Sigmoid colon (tissue), 6 donors: ENCODE measurements at regions not wholly inside any gene's neighbourhood (a gene's known extent, or its start where the extent isn't known, plus 50 kb on each side); places are given as distances from the start of the nearest gene placed in this dataset.

ENCODE experiments used
- DNase-seq: peaks from one replicate; pipeline ENCODE4 v3.0.0-alpha.2; 2019
- H3K27ac ChIP-seq, 4 donors: fragments of 200-600 bp; sonication (generic); one replicate each; pipeline ENCODE4 v1.5.1; 2016 to 2019; ENCODE audit warnings: mild to moderate bottlenecking in 1 of 4
- H3K27me3 ChIP-seq, 3 donors: fragments of 200-600 bp; sonication (generic); one replicate each; pipeline ENCODE4 v1.5.1; 2019; ENCODE audit warnings: mild to moderate bottlenecking in 1 of 3
- H3K36me3 ChIP-seq, 4 donors: fragments of 200-600 bp; sonication (generic); one replicate each; pipeline ENCODE4 v1.5.1; 2016 to 2019
- H3K4me1 ChIP-seq, 4 donors: fragments of 200-600 bp; sonication (generic); one replicate each; pipeline ENCODE4 v1.5.1; 2017 to 2019
- H3K4me3 ChIP-seq, 4 donors: fragments of 200-600 bp; sonication (generic); one replicate each; pipeline ENCODE4 v1.5.1; 2017 to 2019; ENCODE audit warnings: mild to moderate bottlenecking in 2 of 4, moderate library complexity in 1 of 4
- H3K9me3 ChIP-seq, 4 donors: fragments of 200-600 bp in 3 of 4; sonication (generic) in 3 of 4; one replicate each; pipeline versions ENCODE4 v1.5.1 to v1.6.1; 2013 to 2019
- EP300 ChIP-seq, 4 donors: sonication (generic); formaldehyde crosslinking; IDR thresholded peaks; one replicate each; pipeline ENCODE4 v1.6.1; 2017; ENCODE audit warnings: antibody characterized with exemption in 4 of 4
- POLR2A ChIP-seq, 2 donors: fragments of 450-650 bp; IDR thresholded peaks; one replicate each; pipeline ENCODE4 v1.6.1; 2016; ENCODE audit warnings: antibody characterized with exemption in 2 of 2, mild to moderate bottlenecking in 2 of 2, moderate library complexity in 2 of 2
- POLR2AphosphoS5 ChIP-seq, 4 donors: sonication (generic); formaldehyde crosslinking; IDR thresholded peaks; one replicate each; pipeline ENCODE4 v1.6.1; 2017; ENCODE audit warnings: antibody characterized with exemption in 4 of 4
- WGBS, 2 donors: extraction: QIAGEN DNeasy Blood & Tissue Kit; methylation state at CpG; one replicate each; pipeline ENCODE4 v1.1.7; 2013; 5-methylcytosine and 5-hydroxymethylcytosine counted together
- intact Hi-C: fragments of 100-400 bp; cut with DNase I; formaldehyde crosslinking; loops from one replicate; pipeline ENCODE4 v1.15.1; 2023
- TF ChIP-seq, protein P1 (sequence below), 4 experiments: fragments of 450-650 bp in 3 of 4; fragments of 200-600 bp in 1 of 4; IDR thresholded peaks; one replicate each; pipeline ENCODE4 v1.5.1; 2016 to 2019; ENCODE audit warnings: antibody characterized with exemption in 4 of 4, mild to moderate bottlenecking in 3 of 4, moderate library complexity in 2 of 4
- donor health status: healthy with polysubstance abuse.
- donor health status: healthy.

DNA sequence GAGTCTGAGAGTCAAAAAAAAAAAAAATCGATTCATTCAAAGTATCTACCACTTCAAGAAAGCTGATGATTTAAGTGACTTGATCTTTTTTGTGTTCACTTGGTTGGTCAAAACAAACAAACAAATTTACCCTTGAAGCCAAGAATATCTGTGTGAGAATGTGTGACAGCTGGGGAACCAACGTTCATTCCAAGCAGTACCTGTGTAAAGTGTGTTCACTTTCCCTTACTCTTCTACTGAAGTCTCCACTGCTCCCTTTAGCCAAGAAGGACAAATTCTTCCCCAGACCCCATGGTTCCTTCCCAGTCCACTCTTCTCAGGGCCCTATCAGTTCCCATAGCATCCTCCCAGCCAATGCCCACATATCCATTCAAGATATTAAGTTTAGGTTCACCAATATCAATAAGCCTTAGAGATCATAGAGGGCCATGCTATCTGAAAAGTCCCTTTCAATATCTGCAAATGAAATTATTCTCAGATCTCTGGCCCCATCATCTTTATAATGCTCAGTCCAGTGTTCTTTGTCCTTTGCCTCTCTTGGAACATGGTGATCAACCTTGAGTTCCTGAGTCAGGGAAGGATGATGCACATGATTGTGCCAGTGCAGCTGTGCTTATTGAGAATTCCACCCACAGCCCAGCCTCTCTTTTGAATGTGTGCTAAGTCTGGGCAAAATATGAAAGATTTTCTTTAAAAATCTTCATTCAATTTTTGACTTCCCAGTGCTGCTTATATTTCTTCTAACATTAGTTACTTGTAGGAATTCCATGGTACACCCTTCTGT is 82.8 kb upstream of the DTNA start:
- Histone ChIP-seq H3K4me3 (no peak overlapping the region), H3K27me3 (no peaks in the 10 kb centered on the region), H3K27ac (no peak overlapping the region), H3K36me3 (no peaks in the 10 kb centered on the region), H3K4me1 (peaks cover 0 to 21% (median 7%) of the 10 kb centered on the region in 4 donors), H3K9me3 (no peaks in the 10 kb centered on the region)
- intact Hi-C loops, result no loop called here
- DNase-seq, result no peak
- TF ChIP-seq, protein P1, sequence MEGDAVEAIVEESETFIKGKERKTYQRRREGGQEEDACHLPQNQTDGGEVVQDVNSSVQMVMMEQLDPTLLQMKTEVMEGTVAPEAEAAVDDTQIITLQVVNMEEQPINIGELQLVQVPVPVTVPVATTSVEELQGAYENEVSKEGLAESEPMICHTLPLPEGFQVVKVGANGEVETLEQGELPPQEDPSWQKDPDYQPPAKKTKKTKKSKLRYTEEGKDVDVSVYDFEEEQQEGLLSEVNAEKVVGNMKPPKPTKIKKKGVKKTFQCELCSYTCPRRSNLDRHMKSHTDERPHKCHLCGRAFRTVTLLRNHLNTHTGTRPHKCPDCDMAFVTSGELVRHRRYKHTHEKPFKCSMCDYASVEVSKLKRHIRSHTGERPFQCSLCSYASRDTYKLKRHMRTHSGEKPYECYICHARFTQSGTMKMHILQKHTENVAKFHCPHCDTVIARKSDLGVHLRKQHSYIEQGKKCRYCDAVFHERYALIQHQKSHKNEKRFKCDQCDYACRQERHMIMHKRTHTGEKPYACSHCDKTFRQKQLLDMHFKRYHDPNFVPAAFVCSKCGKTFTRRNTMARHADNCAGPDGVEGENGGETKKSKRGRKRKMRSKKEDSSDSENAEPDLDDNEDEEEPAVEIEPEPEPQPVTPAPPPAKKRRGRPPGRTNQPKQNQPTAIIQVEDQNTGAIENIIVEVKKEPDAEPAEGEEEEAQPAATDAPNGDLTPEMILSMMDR (IDR thresholded peaks at IDR 0.05), result no peak
- WGBS, 2 donors, result 84 to 89% methylated on average over 2 of the region's 2 CpGs

DNA sequence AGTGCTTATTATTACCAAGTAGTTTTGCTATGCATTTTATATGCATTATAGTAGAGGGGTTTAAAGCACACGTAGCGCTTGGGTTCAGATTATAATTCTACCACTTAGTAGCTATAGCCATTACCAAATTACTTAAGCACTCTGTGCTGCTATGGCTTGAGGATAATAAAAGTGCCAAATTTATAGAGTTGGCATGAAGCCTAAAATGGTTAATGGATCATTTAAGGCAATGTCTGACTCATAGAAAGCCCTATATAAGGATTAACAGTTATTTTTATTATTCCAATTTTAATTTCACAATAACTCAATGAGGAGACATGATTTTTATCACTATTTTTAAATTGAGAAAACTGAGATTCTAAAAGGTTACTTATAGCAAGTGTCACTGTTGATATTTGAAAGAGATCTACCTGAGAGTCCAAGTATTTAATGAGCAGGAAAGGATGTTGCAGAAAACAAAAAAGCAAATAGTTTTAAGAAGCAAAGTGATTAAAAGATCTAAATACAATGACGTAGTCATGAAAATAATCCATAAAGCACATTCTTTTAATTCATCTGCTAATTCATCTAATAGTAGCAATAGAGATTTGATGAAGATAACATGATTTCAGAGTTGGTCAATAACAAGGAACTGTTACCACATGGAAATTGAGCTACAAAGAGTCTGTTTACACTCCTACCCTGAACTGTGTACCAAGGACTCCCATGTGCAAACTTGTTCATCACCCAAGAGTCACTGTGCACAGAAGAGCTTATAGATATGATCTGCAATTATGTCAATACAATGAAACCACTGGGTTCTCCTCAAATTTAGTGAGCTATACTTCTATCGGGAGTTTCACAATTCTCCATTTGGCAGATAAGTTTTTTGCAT is 78.8 kb upstream of the DTNA start:
- intact Hi-C loops, result no loop called here
- 85 to 88% methylated on average over 4 of the region's 4 CpGs for WGBS, 2 donors
- no peaks in the 10 kb centered on the region for H3K27me3 ChIP-seq

DNA sequence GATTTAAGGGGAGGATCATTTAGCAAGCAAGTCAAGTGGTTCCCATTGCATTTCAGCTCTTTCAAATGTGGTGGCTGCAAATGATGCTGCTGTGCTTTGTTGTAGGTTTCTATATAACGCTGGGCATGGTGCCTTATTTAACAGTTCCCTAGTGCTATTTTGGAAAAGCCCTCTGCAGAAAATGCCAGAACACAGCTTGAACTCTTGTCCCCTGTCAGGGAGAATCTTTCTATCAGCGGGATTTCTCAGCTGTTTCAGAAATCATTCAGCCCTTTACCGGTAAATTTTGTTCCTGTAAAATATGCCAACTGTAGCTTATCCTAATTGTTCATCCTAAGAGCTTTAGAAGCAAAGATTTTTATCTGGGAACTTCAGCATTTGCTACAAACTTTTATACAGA is 77.8 kb upstream of the DTNA start:
- Histone ChIP-seq H3K4me3 (no peak overlapping the region), H3K27me3 (no peaks in the 10 kb centered on the region), H3K4me1 (peaks cover 0 to 11% (median 8%) of the 10 kb centered on the region in 4 donors), H3K9me3 (no peaks in the 10 kb centered on the region), H3K36me3 (no peaks in the 10 kb centered on the region), H3K27ac (no peak overlapping the region)
- TF ChIP-seq EP300 (IDR thresholded peaks at IDR 0.05) (no peak), POLR2AphosphoS5 (IDR thresholded peaks at IDR 0.05) (no peak), POLR2A (IDR thresholded peaks at IDR 0.05) (no peak)
- TF ChIP-seq, protein P1 (IDR thresholded peaks at IDR 0.05), result no peak
- intact Hi-C loops, result no loop called here
- DNase-seq, result no peak
- WGBS, 2 donors, result 71 to 87% methylated on average over 3 of the region's 3 CpGs

More for the DNA sequence above, 78.8 kb upstream of the DTNA start:
- no peaks in the 10 kb centered on the region for H3K36me3 ChIP-seq
- DNase-seq, result no peak
- H3K4me3 ChIP-seq, result no peak overlapping the region
- H3K4me1 ChIP-seq, result peaks cover 0 to 11% (median 8%) of the 10 kb centered on the region in 4 donors
- no peak for TF ChIP-seq EP300 (IDR thresholded peaks at IDR 0.05)
- no peak for TF ChIP-seq POLR2AphosphoS5 (IDR thresholded peaks at IDR 0.05)
- TF ChIP-seq POLR2A (IDR thresholded peaks at IDR 0.05), result no peak
- no peaks in the 10 kb centered on the region for H3K9me3 ChIP-seq
- H3K27ac ChIP-seq, result no peak overlapping the region

DNA sequence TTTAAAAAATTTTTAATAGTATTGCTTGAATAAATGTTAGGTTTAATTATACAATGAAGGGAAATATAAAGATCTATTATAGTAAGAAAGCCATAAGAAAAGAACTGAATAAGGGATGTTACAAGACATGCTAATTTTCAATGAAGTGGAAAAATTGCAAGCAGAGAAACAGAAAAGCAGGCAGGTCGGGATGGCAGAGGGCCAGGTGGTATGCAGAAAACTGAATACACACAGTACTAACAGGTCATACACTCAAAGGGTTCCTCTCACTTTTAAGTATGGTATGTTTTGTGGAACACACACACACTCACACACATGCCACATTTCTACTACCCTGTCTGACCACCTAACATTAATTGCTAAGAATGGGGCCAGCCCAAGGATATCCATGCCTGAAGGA is 76.7 kb upstream of the DTNA start:
- Histone ChIP-seq H3K4me3 (no peak overlapping the region), H3K9me3 (no peaks in the 10 kb centered on the region), H3K27ac (no peak overlapping the region), H3K4me1 (peaks cover 0 to 11% (median 8%) of the 10 kb centered on the region in 4 donors), H3K27me3 (no peaks in the 10 kb centered on the region), H3K36me3 (no peaks in the 10 kb centered on the region)
- TF ChIP-seq EP300 (IDR thresholded peaks at IDR 0.05), result no peak
- TF ChIP-seq POLR2A (IDR thresholded peaks at IDR 0.05), result no peak
- no peak for TF ChIP-seq POLR2AphosphoS5 (IDR thresholded peaks at IDR 0.05)
- TF ChIP-seq, protein P1 (IDR thresholded peaks at IDR 0.05), result no peak
- no peak for DNase-seq
- intact Hi-C loops, result no loop called here
- WGBS, 2 donors, result 79 to 96% methylated on average over 1 of the region's 1 CpG

DNA sequence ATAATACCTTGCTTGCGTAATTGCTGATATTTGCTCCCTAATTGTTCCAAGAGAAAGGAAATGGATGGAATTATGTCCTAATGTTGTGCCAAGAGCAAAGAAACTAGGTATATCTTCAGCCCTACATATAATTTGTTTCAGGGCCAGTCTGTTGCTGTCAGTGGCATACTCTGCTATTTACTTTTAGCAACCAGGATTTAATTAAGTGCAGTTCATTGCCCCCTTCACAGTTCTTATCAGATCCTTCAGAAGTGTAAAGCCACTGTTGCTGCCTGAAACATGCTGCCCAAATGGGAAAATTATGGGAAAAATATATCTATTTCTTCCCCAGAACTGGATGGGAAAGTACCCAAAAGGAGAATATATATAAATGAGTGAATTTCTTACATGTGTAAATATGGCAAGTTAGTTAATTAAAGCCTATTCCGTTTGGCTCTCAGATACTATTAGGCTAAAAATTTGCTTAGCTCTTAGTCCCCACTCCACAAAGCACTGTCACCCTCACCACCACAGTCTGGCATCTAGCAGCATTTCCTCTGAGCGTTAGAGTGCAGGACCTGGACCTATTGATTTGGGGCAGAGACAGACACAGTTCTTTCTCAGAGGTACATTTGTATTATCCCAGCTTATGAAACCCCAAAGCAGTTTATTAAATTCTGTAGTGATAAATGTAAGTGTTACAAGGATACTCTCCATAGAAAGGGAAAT is 72.8 kb upstream of the DTNA start:
- H3K9me3 ChIP-seq, result no peaks in the 10 kb centered on the region
- H3K27ac ChIP-seq, result no peak overlapping the region
- H3K36me3 ChIP-seq, result no peaks in the 10 kb centered on the region
- TF ChIP-seq POLR2AphosphoS5 (IDR thresholded peaks at IDR 0.05) (no peak), EP300 (IDR thresholded peaks at IDR 0.05) (no peak)
- intact Hi-C loops, result no loop called here
- H3K4me1 ChIP-seq, result peaks cover 0 to 10% (median 1%) of the 10 kb centered on the region in 4 donors
- DNase-seq, result no peak
- WGBS, 2 donors, result 79 to 80% methylated on average over 3 of the region's 3 CpGs
- no peaks in the 10 kb centered on the region for H3K27me3 ChIP-seq
- H3K4me3 ChIP-seq, result no peak overlapping the region
